HG03280 (cell line): ENCODE measurements at regions not wholly inside any gene's neighbourhood (a gene's known extent, or its start where the extent isn't known, plus 50 kb on each side); places are given as distances from the start of the nearest gene placed in this dataset.

ENCODE experiments used
- ATAC-seq: cut with Tn5 transposase; IDR thresholded peaks from one replicate; pipeline ENCODE4 v1.9.1; 2021; ENCODE audit warnings: mild to moderate bottlenecking, moderate library complexity; ENCODE audit not compliant: unreplicated experiment

GRCh38 chr2:9086465-9086864 lies 83.0 kb upstream of the MBOAT2 start:
- no peak for ATAC-seq

GRCh38 chr2:9085353-9085752 lies 81.9 kb upstream of the MBOAT2 start:
- ATAC-seq = no peak

GRCh38 chr2:9083287-9083686 lies 79.8 kb upstream of the MBOAT2 start:
- no peak for ATAC-seq

- ATAC-seq = no peak
Measured at GRCh38 chr2:9082158-9082557, 78.7 kb upstream of the MBOAT2 start.

GRCh38 chr2:9081750-9082149 lies 78.3 kb upstream of the MBOAT2 start:
- no peak for ATAC-seq

GRCh38 chr2:9078405-9078804 lies 74.9 kb upstream of the MBOAT2 start:
- no peak for ATAC-seq

- ATAC-seq = no peak
Measured at GRCh38 chr2:9077691-9078090, 74.2 kb upstream of the MBOAT2 start.

- ATAC-seq = no peak
Measured at GRCh38 chr2:9076755-9077154, 73.3 kb upstream of the MBOAT2 start.

- no peak for ATAC-seq
Measured at GRCh38 chr2:9076210-9076609, 72.7 kb upstream of the MBOAT2 start.

GRCh38 chr2:9074930-9075329 lies 71.4 kb upstream of the MBOAT2 start:
- no peak for ATAC-seq

GRCh38 chr2:9071584-9072124 lies 68.2 kb upstream of the MBOAT2 start:
- ATAC-seq = no peak

- no peak for ATAC-seq
Measured at GRCh38 chr2:9071032-9071431, 67.5 kb upstream of the MBOAT2 start.

DNA sequence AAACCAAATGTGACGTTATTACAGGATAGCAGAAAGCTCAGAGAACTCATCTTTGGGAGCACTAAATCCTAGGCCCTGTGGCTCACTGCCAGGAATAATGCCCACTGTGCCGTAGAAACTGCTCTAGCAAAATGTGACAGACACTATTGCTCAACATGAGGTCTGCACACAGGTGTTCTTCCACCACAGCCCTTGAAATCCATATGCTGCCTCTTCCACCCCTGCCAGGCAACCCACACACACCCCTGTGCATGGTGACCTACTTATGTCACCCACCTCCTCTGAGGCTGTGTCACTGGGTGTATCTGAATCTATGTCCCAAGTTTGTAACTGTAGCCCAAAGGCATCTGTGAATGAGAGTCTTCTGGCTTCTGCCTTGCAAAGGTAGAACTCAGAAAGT lies 66.1 kb upstream of the MBOAT2 start:
- no peak for ATAC-seq

GRCh38 chr2:9065901-9066300 lies 62.4 kb upstream of the MBOAT2 start:
- ATAC-seq = no peak

- ATAC-seq = no peak
Measured at GRCh38 chr2:9063023-9063606, 59.6 kb upstream of the MBOAT2 start.

DNA sequence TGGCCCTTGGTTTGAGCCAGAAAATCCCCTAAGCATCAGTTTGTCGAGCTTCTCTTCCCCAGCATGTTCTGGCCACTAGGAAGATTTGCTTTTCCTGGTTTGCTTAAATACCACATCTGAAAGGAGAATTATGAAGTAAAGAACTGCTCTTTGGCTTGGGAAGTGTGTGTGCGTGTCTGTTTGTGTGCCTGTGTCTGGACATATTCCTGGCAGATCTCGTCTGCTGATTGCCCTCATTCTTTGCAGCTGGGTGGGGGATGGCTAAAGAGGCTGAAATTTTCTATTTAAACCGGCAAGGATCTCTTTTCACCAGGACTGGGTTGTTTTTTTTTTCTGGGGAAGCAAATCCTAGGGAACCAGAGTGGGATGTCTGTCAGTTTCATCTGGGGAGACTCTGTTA lies 57.3 kb upstream of the MBOAT2 start:
- ATAC-seq = no peak

DNA sequence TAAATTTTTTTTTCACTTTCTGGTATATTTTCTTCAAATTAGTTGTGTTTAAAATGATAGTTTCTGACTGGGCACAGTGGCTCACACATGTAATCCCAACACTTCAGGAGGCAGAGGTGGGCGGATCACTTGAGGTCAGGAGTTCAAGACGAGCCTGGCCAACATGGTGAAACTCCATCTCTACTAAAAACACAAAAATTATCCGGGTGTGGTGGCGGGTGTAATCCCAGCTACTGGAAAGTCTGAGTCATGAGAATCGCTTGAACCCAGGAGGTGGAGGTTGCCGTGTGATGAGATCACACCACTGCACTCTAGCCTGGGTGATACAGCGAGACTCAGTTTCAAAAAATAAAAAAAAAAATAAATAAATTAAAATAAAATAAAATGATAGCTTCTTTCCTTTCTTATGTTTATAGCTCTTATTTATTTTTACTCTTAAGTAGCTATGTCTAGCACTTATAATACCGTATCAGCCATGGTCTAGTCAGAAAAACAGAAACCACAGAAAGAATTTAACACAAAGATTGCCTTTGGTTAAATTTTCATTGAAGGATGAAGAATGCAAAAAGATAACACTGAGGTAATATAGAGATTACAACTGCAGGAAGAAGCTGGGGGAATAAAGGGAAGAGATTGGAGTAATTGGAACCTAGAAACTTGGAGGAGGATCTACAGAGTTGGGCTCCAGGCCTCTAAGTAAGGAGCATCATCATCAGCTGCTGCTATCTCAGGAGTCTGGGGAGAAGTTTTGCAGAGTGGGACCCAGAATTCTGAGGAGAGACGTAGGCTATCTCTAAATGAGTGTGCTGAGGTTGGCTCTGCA lies 54.7 kb upstream of the MBOAT2 start:
- no peak for ATAC-seq

GRCh38 chr2:9055471-9055870 lies 52.0 kb upstream of the MBOAT2 start:
- no peak for ATAC-seq

- no peak for ATAC-seq
Measured at GRCh38 chr2:9053534-9053931, 50.0 kb upstream of the MBOAT2 start.
